Stomach (tissue), 4 donors: ENCODE measurements at regions not wholly inside any gene's neighbourhood (a gene's known extent, or its start where the extent isn't known, plus 50 kb on each side); places are given as distances from the start of the nearest gene placed in this dataset.

Experiments
- EP300 ChIP-seq: sonication (generic); formaldehyde crosslinking; IDR thresholded peaks from one replicate; pipeline ENCODE4 v1.6.1; 2017; ENCODE audit warnings: antibody characterized with exemption
- POLR2A ChIP-seq, 4 donors: fragments of 450-650 bp; IDR thresholded peaks; one replicate each; pipeline ENCODE4 v1.6.1; 2016; ENCODE audit warnings: antibody characterized with exemption in 4 of 4, control low read depth in 2 of 4, mild to moderate bottlenecking in 1 of 4, moderate library complexity in 1 of 4
- POLR2AphosphoS5 ChIP-seq, 3 donors: sonication (generic); formaldehyde crosslinking; IDR thresholded peaks; one replicate each; pipeline ENCODE4 v1.6.1; 2016; ENCODE audit warnings: antibody characterized with exemption in 3 of 3
- TF ChIP-seq, protein P1 (sequence below), 7 experiments: fragments of 450-650 bp in 4 of 7; fragments of 200-600 bp in 3 of 7; sonication (generic) in 3 of 7; IDR thresholded peaks; one replicate each; pipeline ENCODE4 v1.5.1; 2016 to 2019; ENCODE audit warnings: antibody characterized with exemption in 7 of 7, control low read depth in 2 of 7, mild to moderate bottlenecking in 1 of 7

DNA sequence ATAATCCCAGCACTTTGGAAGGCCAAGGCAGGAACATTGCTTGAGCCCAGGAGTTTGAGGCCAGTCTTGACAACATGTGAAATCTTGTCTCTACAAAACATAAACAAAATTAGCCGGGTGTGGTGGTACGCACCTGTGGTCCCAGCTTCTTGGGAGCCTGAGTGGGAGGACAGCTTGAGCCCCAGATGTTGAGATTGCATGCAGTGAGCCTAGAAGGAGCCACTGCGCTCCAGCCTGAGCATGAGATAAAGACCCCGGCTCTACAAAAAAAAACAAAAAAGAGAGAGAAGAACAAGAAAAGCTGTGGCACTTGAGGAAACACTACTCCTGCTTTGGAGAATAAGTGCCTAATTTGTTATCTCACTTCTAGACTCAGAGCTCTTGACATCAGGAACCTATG lies 146.6 kb downstream of the GLUL start:
- TF ChIP-seq, protein P1, sequence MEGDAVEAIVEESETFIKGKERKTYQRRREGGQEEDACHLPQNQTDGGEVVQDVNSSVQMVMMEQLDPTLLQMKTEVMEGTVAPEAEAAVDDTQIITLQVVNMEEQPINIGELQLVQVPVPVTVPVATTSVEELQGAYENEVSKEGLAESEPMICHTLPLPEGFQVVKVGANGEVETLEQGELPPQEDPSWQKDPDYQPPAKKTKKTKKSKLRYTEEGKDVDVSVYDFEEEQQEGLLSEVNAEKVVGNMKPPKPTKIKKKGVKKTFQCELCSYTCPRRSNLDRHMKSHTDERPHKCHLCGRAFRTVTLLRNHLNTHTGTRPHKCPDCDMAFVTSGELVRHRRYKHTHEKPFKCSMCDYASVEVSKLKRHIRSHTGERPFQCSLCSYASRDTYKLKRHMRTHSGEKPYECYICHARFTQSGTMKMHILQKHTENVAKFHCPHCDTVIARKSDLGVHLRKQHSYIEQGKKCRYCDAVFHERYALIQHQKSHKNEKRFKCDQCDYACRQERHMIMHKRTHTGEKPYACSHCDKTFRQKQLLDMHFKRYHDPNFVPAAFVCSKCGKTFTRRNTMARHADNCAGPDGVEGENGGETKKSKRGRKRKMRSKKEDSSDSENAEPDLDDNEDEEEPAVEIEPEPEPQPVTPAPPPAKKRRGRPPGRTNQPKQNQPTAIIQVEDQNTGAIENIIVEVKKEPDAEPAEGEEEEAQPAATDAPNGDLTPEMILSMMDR (IDR thresholded peaks at IDR 0.05): no peak
- TF ChIP-seq POLR2A (IDR thresholded peaks at IDR 0.05): no peak
- TF ChIP-seq POLR2AphosphoS5 (IDR thresholded peaks at IDR 0.05): no peak
- no peak for TF ChIP-seq EP300
